ENCODE measurements at regions not wholly inside any gene's neighbourhood (a gene's known extent, or its start where the extent isn't known, plus 50 kb on each side); places are given as distances from the start of the nearest gene placed in this dataset.

DNA sequence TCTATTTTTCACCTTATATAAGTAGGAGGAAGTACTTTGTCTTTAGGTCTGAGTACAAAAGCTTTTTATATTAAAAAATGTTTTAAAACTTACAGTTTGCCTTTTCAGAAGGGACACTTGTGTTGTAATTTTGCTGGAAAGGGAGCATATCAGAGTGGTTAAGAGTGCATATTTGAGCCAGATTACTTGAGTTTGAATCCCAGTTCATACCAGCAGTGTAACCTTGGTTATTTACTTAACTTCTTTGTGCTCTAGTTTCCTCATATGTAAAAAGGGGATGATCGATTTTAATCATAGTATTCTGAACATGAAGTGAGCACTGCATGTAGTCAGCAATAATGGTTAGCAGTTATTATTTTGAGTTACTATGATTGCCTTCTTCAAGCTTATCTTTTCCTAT is 78.3 kb upstream of the SLC4A4 start:
- TF ChIP-seq, protein P1, sequence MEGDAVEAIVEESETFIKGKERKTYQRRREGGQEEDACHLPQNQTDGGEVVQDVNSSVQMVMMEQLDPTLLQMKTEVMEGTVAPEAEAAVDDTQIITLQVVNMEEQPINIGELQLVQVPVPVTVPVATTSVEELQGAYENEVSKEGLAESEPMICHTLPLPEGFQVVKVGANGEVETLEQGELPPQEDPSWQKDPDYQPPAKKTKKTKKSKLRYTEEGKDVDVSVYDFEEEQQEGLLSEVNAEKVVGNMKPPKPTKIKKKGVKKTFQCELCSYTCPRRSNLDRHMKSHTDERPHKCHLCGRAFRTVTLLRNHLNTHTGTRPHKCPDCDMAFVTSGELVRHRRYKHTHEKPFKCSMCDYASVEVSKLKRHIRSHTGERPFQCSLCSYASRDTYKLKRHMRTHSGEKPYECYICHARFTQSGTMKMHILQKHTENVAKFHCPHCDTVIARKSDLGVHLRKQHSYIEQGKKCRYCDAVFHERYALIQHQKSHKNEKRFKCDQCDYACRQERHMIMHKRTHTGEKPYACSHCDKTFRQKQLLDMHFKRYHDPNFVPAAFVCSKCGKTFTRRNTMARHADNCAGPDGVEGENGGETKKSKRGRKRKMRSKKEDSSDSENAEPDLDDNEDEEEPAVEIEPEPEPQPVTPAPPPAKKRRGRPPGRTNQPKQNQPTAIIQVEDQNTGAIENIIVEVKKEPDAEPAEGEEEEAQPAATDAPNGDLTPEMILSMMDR (IDR thresholded peaks at IDR 0.05), result no peak
- TF ChIP-seq, protein P2, sequence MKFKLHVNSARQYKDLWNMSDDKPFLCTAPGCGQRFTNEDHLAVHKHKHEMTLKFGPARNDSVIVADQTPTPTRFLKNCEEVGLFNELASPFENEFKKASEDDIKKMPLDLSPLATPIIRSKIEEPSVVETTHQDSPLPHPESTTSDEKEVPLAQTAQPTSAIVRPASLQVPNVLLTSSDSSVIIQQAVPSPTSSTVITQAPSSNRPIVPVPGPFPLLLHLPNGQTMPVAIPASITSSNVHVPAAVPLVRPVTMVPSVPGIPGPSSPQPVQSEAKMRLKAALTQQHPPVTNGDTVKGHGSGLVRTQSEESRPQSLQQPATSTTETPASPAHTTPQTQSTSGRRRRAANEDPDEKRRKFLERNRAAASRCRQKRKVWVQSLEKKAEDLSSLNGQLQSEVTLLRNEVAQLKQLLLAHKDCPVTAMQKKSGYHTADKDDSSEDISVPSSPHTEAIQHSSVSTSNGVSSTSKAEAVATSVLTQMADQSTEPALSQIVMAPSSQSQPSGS (CRISPR knock-in tag; IDR thresholded peaks at IDR 0.05; ENCODE audit: borderline replicate concordance, low read depth), result no peak
- TF ChIP-seq ATF1 (CRISPR knock-in tag; IDR thresholded peaks at IDR 0.05) (no peak), SMAD4 (CRISPR knock-in tag; IDR thresholded peaks at IDR 0.05) (no peak), FOXP1 (CRISPR knock-in tag; IDR thresholded peaks at IDR 0.05; ENCODE audit: borderline replicate concordance) (no peak), TCF7 (CRISPR knock-in tag; IDR thresholded peaks at IDR 0.05; ENCODE audit: low read depth) (no peak), CREB1 (CRISPR knock-in tag; IDR thresholded peaks at IDR 0.05) (no peak)
- TF ChIP-seq, protein P3, sequence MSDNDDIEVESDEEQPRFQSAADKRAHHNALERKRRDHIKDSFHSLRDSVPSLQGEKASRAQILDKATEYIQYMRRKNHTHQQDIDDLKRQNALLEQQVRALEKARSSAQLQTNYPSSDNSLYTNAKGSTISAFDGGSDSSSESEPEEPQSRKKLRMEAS (CRISPR knock-in tag; IDR thresholded peaks at IDR 0.05), result no peak
- TF ChIP-seq, protein P4, sequence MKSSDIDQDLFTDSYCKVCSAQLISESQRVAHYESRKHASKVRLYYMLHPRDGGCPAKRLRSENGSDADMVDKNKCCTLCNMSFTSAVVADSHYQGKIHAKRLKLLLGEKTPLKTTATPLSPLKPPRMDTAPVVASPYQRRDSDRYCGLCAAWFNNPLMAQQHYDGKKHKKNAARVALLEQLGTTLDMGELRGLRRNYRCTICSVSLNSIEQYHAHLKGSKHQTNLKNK (CRISPR knock-in tag; IDR thresholded peaks at IDR 0.05), result no peak
- TF ChIP-seq, protein P5, sequence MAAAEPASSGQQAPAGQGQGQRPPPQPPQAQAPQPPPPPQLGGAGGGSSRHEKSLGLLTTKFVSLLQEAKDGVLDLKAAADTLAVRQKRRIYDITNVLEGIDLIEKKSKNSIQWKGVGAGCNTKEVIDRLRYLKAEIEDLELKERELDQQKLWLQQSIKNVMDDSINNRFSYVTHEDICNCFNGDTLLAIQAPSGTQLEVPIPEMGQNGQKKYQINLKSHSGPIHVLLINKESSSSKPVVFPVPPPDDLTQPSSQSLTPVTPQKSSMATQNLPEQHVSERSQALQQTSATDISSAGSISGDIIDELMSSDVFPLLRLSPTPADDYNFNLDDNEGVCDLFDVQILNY (CRISPR knock-in tag; IDR thresholded peaks at IDR 0.05), result no peak
- TF ChIP-seq, protein P6, sequence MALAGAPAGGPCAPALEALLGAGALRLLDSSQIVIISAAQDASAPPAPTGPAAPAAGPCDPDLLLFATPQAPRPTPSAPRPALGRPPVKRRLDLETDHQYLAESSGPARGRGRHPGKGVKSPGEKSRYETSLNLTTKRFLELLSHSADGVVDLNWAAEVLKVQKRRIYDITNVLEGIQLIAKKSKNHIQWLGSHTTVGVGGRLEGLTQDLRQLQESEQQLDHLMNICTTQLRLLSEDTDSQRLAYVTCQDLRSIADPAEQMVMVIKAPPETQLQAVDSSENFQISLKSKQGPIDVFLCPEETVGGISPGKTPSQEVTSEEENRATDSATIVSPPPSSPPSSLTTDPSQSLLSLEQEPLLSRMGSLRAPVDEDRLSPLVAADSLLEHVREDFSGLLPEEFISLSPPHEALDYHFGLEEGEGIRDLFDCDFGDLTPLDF (CRISPR knock-in tag; IDR thresholded peaks at IDR 0.05), result no peak
- TF ChIP-seq, protein P7, sequence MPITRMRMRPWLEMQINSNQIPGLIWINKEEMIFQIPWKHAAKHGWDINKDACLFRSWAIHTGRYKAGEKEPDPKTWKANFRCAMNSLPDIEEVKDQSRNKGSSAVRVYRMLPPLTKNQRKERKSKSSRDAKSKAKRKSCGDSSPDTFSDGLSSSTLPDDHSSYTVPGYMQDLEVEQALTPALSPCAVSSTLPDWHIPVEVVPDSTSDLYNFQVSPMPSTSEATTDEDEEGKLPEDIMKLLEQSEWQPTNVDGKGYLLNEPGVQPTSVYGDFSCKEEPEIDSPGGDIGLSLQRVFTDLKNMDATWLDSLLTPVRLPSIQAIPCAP (CRISPR knock-in tag; IDR thresholded peaks at IDR 0.05), result no peak
